ENCODE measurements at regions not wholly inside any gene's neighbourhood (a gene's known extent, or its start where the extent isn't known, plus 50 kb on each side); places are given as distances from the start of the nearest gene placed in this dataset.

DNA sequence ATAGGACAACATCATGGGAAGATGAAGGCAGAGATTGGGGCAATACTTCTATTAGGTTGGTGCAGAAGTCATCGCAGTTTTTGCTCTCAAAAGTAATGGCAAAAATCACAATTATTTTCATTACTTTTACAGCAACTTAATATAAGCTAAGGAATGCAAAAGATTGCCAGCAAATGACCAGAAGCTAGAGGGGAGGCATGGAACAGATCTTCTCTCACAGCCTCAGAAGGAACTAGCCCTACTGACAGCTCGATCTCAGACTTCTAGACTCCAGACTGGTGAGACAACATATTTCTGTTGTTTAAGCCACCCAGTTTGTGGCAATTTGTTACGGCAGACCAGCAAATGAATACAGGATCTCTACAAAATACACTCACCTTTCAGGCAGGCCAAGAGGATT lies 348.5 kb upstream of the TBX3 start:
- intact Hi-C loops (cut with micrococcal nuclease) (no loop called here), in situ Hi-C loops (cut with MboI) (no loop called here)
- ChIA-PET POLR2A (no interaction called here), CTCF (ENCODE audit: low intra/inter-chr PET ratio) (no interaction called here)
- H3K4me3 ChIP-seq, result no peak overlapping the region
- no peaks in the 10 kb centered on the region for H3K4me1 ChIP-seq (replicated peaks in 1 of 2; ENCODE audit: control insufficient read depth in 2 of 2, insufficient read depth in 2 of 2, low read length in 2 of 2)
- no peaks in the 10 kb centered on the region for H3K9me3 ChIP-seq (replicated peaks; ENCODE audit: control insufficient read depth, insufficient read depth, low read depth, low read length)
- H3K79me2 ChIP-seq (ENCODE audit: control insufficient read depth, insufficient read depth, low read length), result no peaks in the 10 kb centered on the region
- H3K9me1 ChIP-seq (ENCODE audit: control insufficient read depth, insufficient read depth, low read length), result no peaks in the 10 kb centered on the region
- 0% methylated on average over 3 of the region's 3 CpGs for WGBS (ENCODE audit: insufficient coverage, low coverage, missing lambda C conversion rate)
- H3K36me3 ChIP-seq (ENCODE audit: control insufficient read depth, insufficient read depth, low read length), result no peaks in the 10 kb centered on the region
- TF ChIP-seq POLR2B (IDR thresholded peaks at IDR 0.05; ENCODE audit: low read depth, partially characterized antibody) (no peak), SMARCB1 (IDR thresholded peaks at IDR 0.05; ENCODE audit: insufficient read length, low read depth) (no peak), SMAD4 (CRISPR knock-in tag; conservative IDR thresholded peaks at IDR 0.05) (no peak), CREM (IDR thresholded peaks at IDR 0.05; ENCODE audit: low read depth) (no peak), FOXJ2 (tag; IDR thresholded peaks at IDR 0.05) (no peak), GTF2F1 (IDR thresholded peaks at IDR 0.05; ENCODE audit: low read depth, low read length) (no peak), JUN (IDR thresholded peaks at IDR 0.05; ENCODE audit: borderline replicate concordance, low read depth, low read length) (no peak), JUN (CRISPR knock-in tag; IDR thresholded peaks at IDR 0.05; ENCODE audit: borderline replicate concordance) (no peak), BHLHE40 (IDR thresholded peaks at IDR 0.05; ENCODE audit: low read length) (no peak), ELF1 (tag; IDR thresholded peaks at IDR 0.05) (no peak), ZSCAN32 (CRISPR knock-in tag; IDR thresholded peaks at IDR 0.05) (no peak), ZNF197 (CRISPR knock-in tag; IDR thresholded peaks at IDR 0.05; ENCODE audit: low read depth) (no peak), ZFPM2 (CRISPR knock-in tag; IDR thresholded peaks at IDR 0.05) (no peak), ILK (tag; IDR thresholded peaks at IDR 0.05; ENCODE audit: borderline replicate concordance, low read depth) (no peak), CREB5 (CRISPR knock-in tag; IDR thresholded peaks at IDR 0.05) (no peak), ZNF41 (CRISPR knock-in tag; conservative IDR thresholded peaks at IDR 0.05) (no peak)
- TF ChIP-seq, protein P1, sequence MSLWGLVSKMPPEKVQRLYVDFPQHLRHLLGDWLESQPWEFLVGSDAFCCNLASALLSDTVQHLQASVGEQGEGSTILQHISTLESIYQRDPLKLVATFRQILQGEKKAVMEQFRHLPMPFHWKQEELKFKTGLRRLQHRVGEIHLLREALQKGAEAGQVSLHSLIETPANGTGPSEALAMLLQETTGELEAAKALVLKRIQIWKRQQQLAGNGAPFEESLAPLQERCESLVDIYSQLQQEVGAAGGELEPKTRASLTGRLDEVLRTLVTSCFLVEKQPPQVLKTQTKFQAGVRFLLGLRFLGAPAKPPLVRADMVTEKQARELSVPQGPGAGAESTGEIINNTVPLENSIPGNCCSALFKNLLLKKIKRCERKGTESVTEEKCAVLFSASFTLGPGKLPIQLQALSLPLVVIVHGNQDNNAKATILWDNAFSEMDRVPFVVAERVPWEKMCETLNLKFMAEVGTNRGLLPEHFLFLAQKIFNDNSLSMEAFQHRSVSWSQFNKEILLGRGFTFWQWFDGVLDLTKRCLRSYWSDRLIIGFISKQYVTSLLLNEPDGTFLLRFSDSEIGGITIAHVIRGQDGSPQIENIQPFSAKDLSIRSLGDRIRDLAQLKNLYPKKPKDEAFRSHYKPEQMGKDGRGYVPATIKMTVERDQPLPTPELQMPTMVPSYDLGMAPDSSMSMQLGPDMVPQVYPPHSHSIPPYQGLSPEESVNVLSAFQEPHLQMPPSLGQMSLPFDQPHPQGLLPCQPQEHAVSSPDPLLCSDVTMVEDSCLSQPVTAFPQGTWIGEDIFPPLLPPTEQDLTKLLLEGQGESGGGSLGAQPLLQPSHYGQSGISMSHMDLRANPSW (CRISPR knock-in tag; IDR thresholded peaks at IDR 0.05), result no peak
- H4K20me1 ChIP-seq (replicated peaks; ENCODE audit: control insufficient read depth, insufficient read depth, low read length), result no peaks in the 10 kb centered on the region
- no TSS peak for BruUV-seq (replicated peaks)
- H3K9ac ChIP-seq (ENCODE audit: insufficient read depth in 1 of 2, low read depth in 2 of 2, low read length in 2 of 2), result no peak overlapping the region
- H3K27ac ChIP-seq (ENCODE audit: extremely low read depth, low read depth, low read length), result no peak overlapping the region
- ATAC-seq (no peak), DNase-seq (ENCODE audit: extremely low read depth in 1 of 4, low spot score in 3 of 4) (no peak), FAIRE-seq (no peak)
- no peaks in the 10 kb centered on the region for H3K27me3 ChIP-seq (ENCODE audit: control insufficient read depth in 2 of 2, insufficient read depth in 2 of 2, low read length in 2 of 2)
- H2AFZ ChIP-seq (ENCODE audit: low read depth, low read length), result no peak overlapping the region
- no peak overlapping the region for H3K4me2 ChIP-seq (ENCODE audit: insufficient read depth, low read length)

Data from K562 (cell line).